IMR-90 (cell line): ENCODE measurements at regions not wholly inside any gene's neighbourhood (a gene's known extent, or its start where the extent isn't known, plus 50 kb on each side); places are given as distances from the start of the nearest gene placed in this dataset.

ENCODE experiments used
- ATAC-seq: fragments of 200-7000 bp; cut with Tn5 transposase; 2 replicates; pipeline ENCODE4 v1.9.1; 2020; ENCODE audit warnings: low read depth, mild to moderate bottlenecking, moderate library complexity
- BruUV-seq: library from RNA; stranded (reverse); fragments of 400-500 nt; replicated peaks from 2 replicates; lab custom pipeline; 2021; lab: Mats Ljungman, UMichigan
- CTCF ChIA-PET: fragments of 300-600 bp; formaldehyde crosslinking; extraction: SDS; loops from one replicate; lab custom pipeline; 2021; ENCODE audit warnings: antibody characterized with exemption; lab: Yijun Ruan, JAX
- POLR2A ChIA-PET: fragments of 300-600 bp; sonication (Branson Sonifier 250); formaldehyde crosslinking; loops from one replicate; lab custom pipeline; 2022; ENCODE audit warnings: antibody characterized with exemption; ENCODE audit not compliant: unreplicated experiment; lab: Charles Lee
- DNase-seq: peaks from one replicate; pipeline ENCODE4 v3.0.0; 2013
- H2AFZ ChIP-seq: replicated peaks from 2 replicates; pipeline ENCODE3; 2013; ENCODE audit warnings: low read length, mild to moderate bottlenecking; ENCODE audit not compliant: poor library complexity
- H2AK5ac ChIP-seq: 2 replicates; pipeline ENCODE4 v1.6.1; 2013; ENCODE audit warnings: low read depth, low read length, inconsistent platforms
- H2AK9ac ChIP-seq: replicated peaks from 2 replicates; pipeline ENCODE3; 2013; ENCODE audit warnings: mild to moderate bottlenecking, low read depth, low read length, moderate library complexity; ENCODE audit not compliant: poor library complexity
- H2BK120ac ChIP-seq: 2 replicates; pipeline ENCODE4 v1.6.1; 2013; ENCODE audit warnings: low read depth, low read length, inconsistent platforms
- H2BK15ac ChIP-seq: 3 replicates; pipeline ENCODE4 v1.6.1; 2013; ENCODE audit warnings: low read depth, low read length, inconsistent platforms
- H2BK20ac ChIP-seq: 2 replicates; pipeline ENCODE4 v1.6.1; 2013; ENCODE audit warnings: low read depth, mild to moderate bottlenecking, inconsistent platforms, low read length, moderate library complexity
- H2BK5ac ChIP-seq: 2 replicates; pipeline ENCODE4 v1.6.1; 2013; ENCODE audit warnings: mild to moderate bottlenecking, low read depth, low read length, inconsistent platforms; ENCODE audit not compliant: poor library complexity, severe bottlenecking
- H3K14ac ChIP-seq: replicated peaks from 2 replicates; pipeline ENCODE4 v1.6.1; 2013; ENCODE audit warnings: low read depth, low read length, inconsistent platforms
- H3K18ac ChIP-seq: 2 replicates; pipeline ENCODE4 v1.6.1; 2013; ENCODE audit warnings: low read depth, low read length, control low read depth
- H3K23ac ChIP-seq: 2 replicates; pipeline ENCODE4 v1.6.1; 2013; ENCODE audit warnings: low read depth, low read length, inconsistent platforms
- H3K27ac ChIP-seq: 2 replicates; pipeline ENCODE4 v1.5.1; 2013; ENCODE audit warnings: mild to moderate bottlenecking, control low read depth, low read length; ENCODE audit not compliant: insufficient read depth
- H3K27me3 ChIP-seq: 2 replicates; pipeline ENCODE4 v1.6.1; 2013; ENCODE audit warnings: low read length; ENCODE audit not compliant: control insufficient read depth, insufficient read depth
- H3K36me3 ChIP-seq: 2 replicates; pipeline ENCODE4 v1.6.1; 2013; ENCODE audit warnings: low read length, mixed read lengths; ENCODE audit not compliant: control insufficient read depth, insufficient read depth
- H3K4ac ChIP-seq: 2 replicates; pipeline ENCODE4 v1.6.1; 2013; ENCODE audit warnings: low read depth, low read length, inconsistent platforms
- H3K4me1 ChIP-seq: 2 replicates; pipeline ENCODE4 v1.6.1; 2013; ENCODE audit warnings: low read length, mixed read lengths; ENCODE audit not compliant: control insufficient read depth, insufficient read depth
- H3K4me2 ChIP-seq: 2 replicates; pipeline ENCODE4 v1.6.1; 2013; ENCODE audit warnings: low read depth, mild to moderate bottlenecking, control low read depth, low read length, moderate library complexity
- H3K4me3 ChIP-seq: 2 replicates; pipeline ENCODE4 v1.5.1; 2013; ENCODE audit warnings: low read depth, mild to moderate bottlenecking, control low read depth, low read length, moderate library complexity; ENCODE audit not compliant: insufficient read depth
- H3K56ac ChIP-seq: 2 replicates; pipeline ENCODE4 v1.6.1; 2013; ENCODE audit warnings: low read length, inconsistent platforms; ENCODE audit not compliant: insufficient read depth; ENCODE audit errors: extremely low read depth
- H3K79me1 ChIP-seq, 2 experiments: 2 replicates each; pipeline ENCODE4 v1.6.1; 2013; ENCODE audit warnings: low read length in 2 of 2, inconsistent platforms in 1 of 2, low read depth in 1 of 2
- H3K9ac ChIP-seq: 2 replicates; pipeline ENCODE4 v1.6.1; 2013; ENCODE audit warnings: low read depth, low read length, control low read depth
- H3K9me1 ChIP-seq: 2 replicates; pipeline ENCODE4 v1.6.1; 2013; ENCODE audit warnings: low read length, inconsistent platforms; ENCODE audit not compliant: insufficient read depth
- H3K9me3 ChIP-seq: 2 replicates; pipeline ENCODE4 v1.6.1; 2013; ENCODE audit warnings: low read length; ENCODE audit not compliant: control insufficient read depth, insufficient read depth
- H4K20me1 ChIP-seq: 2 replicates; pipeline ENCODE4 v1.6.1; 2013; ENCODE audit warnings: low read length, inconsistent platforms; ENCODE audit not compliant: insufficient read depth
- H4K5ac ChIP-seq: 2 replicates; pipeline ENCODE4 v1.6.1; 2013; ENCODE audit warnings: mild to moderate bottlenecking, low read depth, low read length, control low read depth
- H4K8ac ChIP-seq, 2 experiments: 2 replicates each; pipeline ENCODE4 v1.6.1; 2013; ENCODE audit warnings: low read depth in 2 of 2, low read length in 2 of 2, control low read depth in 1 of 2, inconsistent platforms in 1 of 2
- H4K91ac ChIP-seq: 2 replicates; pipeline ENCODE4 v1.6.1; 2013; ENCODE audit warnings: low read depth, low read length, inconsistent platforms; ENCODE audit not compliant: insufficient read depth
- BHLHE40 ChIP-seq: fragments of 150-350 bp; IDR thresholded peaks from 2 replicates; pipeline ENCODE4 v1.6.1; 2016; ENCODE audit warnings: mild to moderate bottlenecking, low read depth, low read length
- CTCF ChIP-seq: conservative IDR thresholded peaks from 2 replicates; pipeline ENCODE4 v1.5.1; 2012; ENCODE audit warnings: mild to moderate bottlenecking, low read depth, low read length, improper control_type of control experiment
- FOS ChIP-seq: fragments of 150-350 bp; IDR thresholded peaks from 2 replicates; pipeline ENCODE4 v1.6.1; 2016; ENCODE audit warnings: low read depth, low read length
- MAZ ChIP-seq: IDR thresholded peaks from 2 replicates; pipeline ENCODE4 v1.6.1; 2012; ENCODE audit warnings: low read depth, mild to moderate bottlenecking, low read length, improper control_type of control experiment, moderate library complexity, borderline replicate concordance
- RAD21 ChIP-seq: IDR thresholded peaks from 2 replicates; pipeline ENCODE4 v1.6.1; 2012; ENCODE audit warnings: low read length, improper control_type of control experiment
- WGBS, 2 experiments: methylation state at CpG; one replicate each; pipeline versions ENCODE4 v1.1.5 to v1.1.7; 2013; ENCODE audit warnings: missing lambda C conversion rate in 2 of 2; ENCODE audit not compliant: insufficient read length in 1 of 2; ENCODE audit errors: extremely low coverage in 2 of 2; 5-methylcytosine and 5-hydroxymethylcytosine counted together
- dilution Hi-C: fragments of 300-500 bp; cut with HindIII; formaldehyde crosslinking; loops from one replicate; pipeline ENCODE4 v1.14.3; 2018; ENCODE audit warnings: low sequenced_read_pairs; ENCODE audit not compliant: unreplicated experiment
- in situ Hi-C: fragments of 300-500 bp; cut with MboI; formaldehyde crosslinking; loops from 3 replicates; pipeline ENCODE4 v1.14.3; 2019; ENCODE audit warnings: low sequenced_read_pairs, inconsistent platforms, mixed read lengths
- intact Hi-C: fragments of 100-400 bp; cut with micrococcal nuclease; formaldehyde crosslinking; loops from 2 replicates; pipeline ENCODE4 v1.10.0; 2022
- TF ChIP-seq, protein P1 (sequence below): fragments of 150-350 bp; IDR thresholded peaks from 2 replicates; pipeline ENCODE4 v1.6.1; 2016; ENCODE audit warnings: low read depth, mild to moderate bottlenecking, low read length, moderate library complexity, borderline replicate concordance

GRCh38 chr2:12806549-12807242 is 90.0 kb downstream of the TRIB2 start:
- Histone ChIP-seq H2AK5ac (no peak overlapping the region), H4K5ac (no peak overlapping the region), H3K4me1 (no peaks in the 10 kb centered on the region), H3K4me3 (no peak overlapping the region), H3K27me3 (no peaks in the 10 kb centered on the region), H4K20me1 (no peaks in the 10 kb centered on the region), H2BK120ac (no peak overlapping the region), H2BK5ac (no peak overlapping the region), H4K8ac (no peak overlapping the region), H3K9ac (no peak overlapping the region), H3K56ac (no peak overlapping the region), H3K23ac (no peak overlapping the region), H3K18ac (no peak overlapping the region), H2BK20ac (no peak overlapping the region), H3K36me3 (no peaks in the 10 kb centered on the region), H3K9me1 (no peaks in the 10 kb centered on the region), H3K79me1 (no peaks in the 10 kb centered on the region), H3K27ac (no peak overlapping the region), H3K4ac (no peak overlapping the region), H2AFZ (no peak overlapping the region), H3K4me2 (no peak overlapping the region), H2AK9ac (no peak overlapping the region), H4K91ac (no peak overlapping the region), H3K14ac (no peak overlapping the region), H2BK15ac (no peak overlapping the region), H3K9me3 (peaks cover 4% of the 10 kb centered on the region)
- TF ChIP-seq CTCF (no peak), MAZ (no peak), FOS (no peak), BHLHE40 (no peak), RAD21 (no peak)
- TF ChIP-seq, protein P1, sequence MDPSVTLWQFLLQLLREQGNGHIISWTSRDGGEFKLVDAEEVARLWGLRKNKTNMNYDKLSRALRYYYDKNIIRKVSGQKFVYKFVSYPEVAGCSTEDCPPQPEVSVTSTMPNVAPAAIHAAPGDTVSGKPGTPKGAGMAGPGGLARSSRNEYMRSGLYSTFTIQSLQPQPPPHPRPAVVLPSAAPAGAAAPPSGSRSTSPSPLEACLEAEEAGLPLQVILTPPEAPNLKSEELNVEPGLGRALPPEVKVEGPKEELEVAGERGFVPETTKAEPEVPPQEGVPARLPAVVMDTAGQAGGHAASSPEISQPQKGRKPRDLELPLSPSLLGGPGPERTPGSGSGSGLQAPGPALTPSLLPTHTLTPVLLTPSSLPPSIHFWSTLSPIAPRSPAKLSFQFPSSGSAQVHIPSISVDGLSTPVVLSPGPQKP: no peak
- CTCF ChIA-PET: interaction anchor here (1.2 kb wide), 1 partner anchor 121 kb away, joined by 3 read pairs; no protein-coding TSS in a partner anchor
- DNase-seq (no peak), ATAC-seq (no peak)
- no TSS peak for BruUV-seq
- POLR2A ChIA-PET: no interaction called here
- in situ Hi-C loops: no loop called here
- intact Hi-C loops: no loop called here
- no CpG with 5 or more reads among the region's 5 CpGs for WGBS, 2 experiments
- dilution Hi-C loops: no loop called here
